A673 (cell line): ENCODE measurements at regions not wholly inside any gene's neighbourhood (a gene's known extent, or its start where the extent isn't known, plus 50 kb on each side); places are given as distances from the start of the nearest gene placed in this dataset.

Experiments used
- BruUV-seq: library from RNA; stranded (reverse); fragments of 400-500 nt; replicated peaks from 2 replicates; lab custom pipeline; 2021; lab: Mats Ljungman, UMichigan
- CTCF ChIA-PET: fragments of 300-600 bp; sonication (Branson Sonifier 250); formaldehyde crosslinking; loops from one replicate; lab custom pipeline; 2022; ENCODE audit warnings: antibody characterized with exemption; lab: Charles Lee
- POLR2A ChIA-PET: fragments of 300-600 bp; sonication (Branson Sonifier 250); formaldehyde crosslinking; loops from one replicate; lab custom pipeline; 2022; ENCODE audit warnings: antibody characterized with exemption; ENCODE audit not compliant: low non-redundant PET; lab: Charles Lee
- DNase-seq: peaks from one replicate; pipeline ENCODE4 v3.0.0-alpha.2; 2015; ENCODE audit warnings: low spot score
- H3K27ac ChIP-seq: fragments of 200-600 bp; sonication (generic); 2 replicates; pipeline ENCODE4 v1.5.1; 2016; ENCODE audit warnings: mixed run types, low read depth, mild to moderate bottlenecking, mixed read lengths, antibody characterized with exemption, low read length; ENCODE audit not compliant: poor library complexity, severe bottlenecking
- H3K27me3 ChIP-seq: fragments of 200-600 bp; sonication (generic); replicated peaks from 2 replicates; pipeline ENCODE4 v1.6.1; 2017; ENCODE audit warnings: mixed run types, low read depth, mild to moderate bottlenecking, mixed read lengths, antibody characterized with exemption, low read length; ENCODE audit not compliant: insufficient read depth, poor library complexity
- H3K36me3 ChIP-seq: fragments of 200-600 bp; sonication (generic); 2 replicates; pipeline ENCODE4 v1.6.1; 2016; ENCODE audit warnings: mixed run types, mild to moderate bottlenecking, mixed read lengths, antibody characterized with exemption, low read length; ENCODE audit not compliant: insufficient read depth, poor library complexity, severe bottlenecking
- H3K4me1 ChIP-seq: fragments of 200-600 bp; sonication (generic); 2 replicates; pipeline ENCODE4 v1.6.1; 2017; ENCODE audit warnings: mixed run types, mild to moderate bottlenecking, mixed read lengths, antibody characterized with exemption, low read length; ENCODE audit not compliant: insufficient read depth, poor library complexity, severe bottlenecking
- H3K4me3 ChIP-seq: fragments of 200-600 bp; sonication (generic); 2 replicates; pipeline ENCODE4 v1.5.1; 2016; ENCODE audit warnings: low read depth, mixed run types, mild to moderate bottlenecking, mixed read lengths, low read length; ENCODE audit not compliant: poor library complexity, severe bottlenecking
- H3K9me3 ChIP-seq: fragments of 200-600 bp; sonication (generic); 2 replicates; pipeline ENCODE4 v1.6.1; 2016; ENCODE audit warnings: mixed run types, low read depth, mild to moderate bottlenecking, mixed read lengths, antibody characterized with exemption, low read length; ENCODE audit not compliant: poor library complexity, severe bottlenecking
- EZH2 ChIP-seq: fragments of 200-600 bp; sonication (generic); IDR thresholded peaks from 2 replicates; pipeline ENCODE4 v1.6.1; 2017; ENCODE audit warnings: borderline replicate concordance, low read depth, mild to moderate bottlenecking, mixed read lengths, antibody characterized with exemption, low read length; ENCODE audit not compliant: poor library complexity, severe bottlenecking
- intact Hi-C: fragments of 100-400 bp; cut with micrococcal nuclease; formaldehyde crosslinking; loops from one replicate; pipeline ENCODE4 v1.10.0; 2022; ENCODE audit not compliant: unreplicated experiment
- TF ChIP-seq, protein P1 (sequence below): fragments of 300-800, 200-600 bp; sonication (generic); conservative IDR thresholded peaks from 2 replicates; pipeline ENCODE4 v1.5.1; 2017; ENCODE audit warnings: low read depth, mild to moderate bottlenecking, antibody characterized with exemption, low read length, moderate library complexity, mixed read lengths

DNA sequence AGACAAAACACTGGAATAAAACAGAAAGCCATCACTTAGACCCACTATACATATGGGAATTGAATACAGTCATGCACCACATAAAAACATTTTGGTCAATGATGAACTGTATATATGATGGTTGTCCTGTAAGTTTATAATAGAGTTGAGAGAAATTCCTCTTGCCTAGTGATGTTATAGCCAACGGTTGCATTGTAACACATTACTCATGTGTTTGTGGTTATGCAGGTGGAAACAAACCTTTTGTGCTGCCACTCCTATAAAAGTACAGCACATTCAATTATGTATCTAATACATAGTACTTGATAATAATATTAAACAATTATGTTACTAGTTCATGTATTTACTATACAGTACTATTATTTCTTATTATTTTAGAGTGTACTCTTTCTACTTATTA lies 381.2 kb upstream of the MBL2 start:
- DNase-seq: no peak
- BruUV-seq: no TSS peak
- ChIA-PET POLR2A (no interaction called here), CTCF (no interaction called here)
- peaks cover 14% of the 10 kb centered on the region for H3K9me3 ChIP-seq
- TF ChIP-seq EZH2: no peak
- TF ChIP-seq, protein P1, sequence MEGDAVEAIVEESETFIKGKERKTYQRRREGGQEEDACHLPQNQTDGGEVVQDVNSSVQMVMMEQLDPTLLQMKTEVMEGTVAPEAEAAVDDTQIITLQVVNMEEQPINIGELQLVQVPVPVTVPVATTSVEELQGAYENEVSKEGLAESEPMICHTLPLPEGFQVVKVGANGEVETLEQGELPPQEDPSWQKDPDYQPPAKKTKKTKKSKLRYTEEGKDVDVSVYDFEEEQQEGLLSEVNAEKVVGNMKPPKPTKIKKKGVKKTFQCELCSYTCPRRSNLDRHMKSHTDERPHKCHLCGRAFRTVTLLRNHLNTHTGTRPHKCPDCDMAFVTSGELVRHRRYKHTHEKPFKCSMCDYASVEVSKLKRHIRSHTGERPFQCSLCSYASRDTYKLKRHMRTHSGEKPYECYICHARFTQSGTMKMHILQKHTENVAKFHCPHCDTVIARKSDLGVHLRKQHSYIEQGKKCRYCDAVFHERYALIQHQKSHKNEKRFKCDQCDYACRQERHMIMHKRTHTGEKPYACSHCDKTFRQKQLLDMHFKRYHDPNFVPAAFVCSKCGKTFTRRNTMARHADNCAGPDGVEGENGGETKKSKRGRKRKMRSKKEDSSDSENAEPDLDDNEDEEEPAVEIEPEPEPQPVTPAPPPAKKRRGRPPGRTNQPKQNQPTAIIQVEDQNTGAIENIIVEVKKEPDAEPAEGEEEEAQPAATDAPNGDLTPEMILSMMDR: no peak
- H3K36me3 ChIP-seq: no peaks in the 10 kb centered on the region
- no peak overlapping the region for H3K4me3 ChIP-seq
- no peak overlapping the region for H3K27ac ChIP-seq
- intact Hi-C loops: no loop called here
- H3K4me1 ChIP-seq: no peaks in the 10 kb centered on the region
- no peaks in the 10 kb centered on the region for H3K27me3 ChIP-seq

DNA sequence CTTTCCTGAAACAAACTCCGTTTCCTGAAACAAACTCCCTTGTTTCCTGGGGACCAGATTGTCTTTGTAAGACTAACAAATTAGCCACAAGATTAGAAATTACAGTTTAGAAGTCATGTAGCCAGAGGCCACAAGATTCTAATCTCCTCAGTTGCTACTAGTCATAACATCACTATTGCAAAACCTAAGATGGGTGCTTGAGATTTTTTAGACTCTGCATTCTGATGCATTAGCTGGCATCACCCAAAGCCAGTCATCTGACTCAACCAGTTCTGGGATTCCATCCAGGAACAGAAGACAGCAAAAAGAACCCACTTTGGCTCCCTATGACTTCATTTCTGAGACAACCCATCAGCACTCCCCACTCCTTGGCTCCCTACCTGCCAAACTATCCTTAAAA lies 367.9 kb upstream of the MBL2 start:
- no TSS peak for BruUV-seq
- CTCF ChIA-PET: no interaction called here
- no peaks in the 10 kb centered on the region for H3K27me3 ChIP-seq
- intact Hi-C loops: no loop called here
- H3K9me3 ChIP-seq: peaks cover 15% of the 10 kb centered on the region
- no peaks in the 10 kb centered on the region for H3K36me3 ChIP-seq
- H3K27ac ChIP-seq: no peak overlapping the region
- no peak for DNase-seq
- no peak overlapping the region for H3K4me3 ChIP-seq
- POLR2A ChIA-PET: no interaction called here
- no peak for TF ChIP-seq EZH2
- TF ChIP-seq, protein P1: no peak
- no peaks in the 10 kb centered on the region for H3K4me1 ChIP-seq

DNA sequence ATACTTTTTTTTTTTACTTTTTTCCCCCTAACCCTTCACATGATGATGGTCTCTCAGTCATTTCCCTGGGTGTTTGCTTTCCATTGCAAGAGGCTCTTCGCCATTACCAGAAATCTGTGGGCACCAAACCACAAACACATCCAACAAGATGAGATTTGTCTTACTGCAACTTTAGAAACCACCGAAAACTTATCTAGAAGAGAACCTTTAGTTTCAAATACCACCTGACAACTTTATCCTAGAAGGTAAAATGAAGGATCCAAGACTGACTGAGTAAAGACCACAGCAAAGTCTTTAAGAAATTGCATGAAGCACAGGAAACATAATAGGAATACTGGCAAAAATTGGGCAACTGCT lies 363.3 kb upstream of the MBL2 start:
- no TSS peak for BruUV-seq
- Histone ChIP-seq H3K4me1 (no peaks in the 10 kb centered on the region), H3K36me3 (no peaks in the 10 kb centered on the region), H3K27ac (no peak overlapping the region), H3K4me3 (no peak overlapping the region), H3K9me3 (peaks cover 8% of the 10 kb centered on the region), H3K27me3 (no peaks in the 10 kb centered on the region)
- DNase-seq: no peak
- TF ChIP-seq, protein P1: no peak
- no peak for TF ChIP-seq EZH2
- intact Hi-C loops: no loop called here
- POLR2A ChIA-PET: no interaction called here
- CTCF ChIA-PET: no interaction called here
